ENCODE measurements at regions not wholly inside any gene's neighbourhood (a gene's known extent, or its start where the extent isn't known, plus 50 kb on each side); places are given as distances from the start of the nearest gene placed in this dataset.

DNA sequence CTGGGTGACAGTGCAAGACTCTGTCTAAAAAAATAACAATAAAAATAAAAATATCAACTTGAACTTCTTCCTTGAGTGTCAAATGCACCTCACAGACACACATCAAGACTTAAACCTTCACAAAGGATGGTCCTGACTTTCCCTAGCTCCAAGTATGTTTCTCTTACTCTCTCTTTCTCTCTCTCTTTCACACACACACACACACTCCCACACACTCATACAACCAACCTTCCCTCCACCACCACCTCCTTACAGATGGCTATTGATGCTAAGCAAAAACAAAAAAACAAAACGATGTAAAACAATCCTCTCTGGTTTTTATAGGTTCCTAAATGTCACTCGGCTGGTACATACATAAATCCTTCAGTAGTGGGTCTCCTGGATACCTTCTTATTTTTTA is 67.4 kb upstream of the ACVR2A start:
- BruUV-seq (replicated peaks): no TSS peak
- ChIA-PET POLR2A (ENCODE audit: low non-redundant PET) (no interaction called here), CTCF (no interaction called here)
- Histone ChIP-seq H3K27ac (ENCODE audit: low read depth, low read length, poor library complexity, severe bottlenecking) (no peak overlapping the region), H3K36me3 (ENCODE audit: insufficient read depth, low read length, poor library complexity, severe bottlenecking) (no peaks in the 10 kb centered on the region), H3K4me1 (ENCODE audit: insufficient read depth, low read length, poor library complexity, severe bottlenecking) (no peaks in the 10 kb centered on the region), H3K4me3 (ENCODE audit: low read depth, low read length, poor library complexity, severe bottlenecking) (no peak overlapping the region), H3K9me3 (ENCODE audit: low read depth, low read length, poor library complexity, severe bottlenecking) (no peaks in the 10 kb centered on the region), H3K27me3 (replicated peaks; ENCODE audit: insufficient read depth, low read depth, low read length, poor library complexity) (no peaks in the 10 kb centered on the region)
- intact Hi-C loops (cut with micrococcal nuclease; ENCODE audit: unreplicated experiment): no loop called here
- TF ChIP-seq, protein P1, sequence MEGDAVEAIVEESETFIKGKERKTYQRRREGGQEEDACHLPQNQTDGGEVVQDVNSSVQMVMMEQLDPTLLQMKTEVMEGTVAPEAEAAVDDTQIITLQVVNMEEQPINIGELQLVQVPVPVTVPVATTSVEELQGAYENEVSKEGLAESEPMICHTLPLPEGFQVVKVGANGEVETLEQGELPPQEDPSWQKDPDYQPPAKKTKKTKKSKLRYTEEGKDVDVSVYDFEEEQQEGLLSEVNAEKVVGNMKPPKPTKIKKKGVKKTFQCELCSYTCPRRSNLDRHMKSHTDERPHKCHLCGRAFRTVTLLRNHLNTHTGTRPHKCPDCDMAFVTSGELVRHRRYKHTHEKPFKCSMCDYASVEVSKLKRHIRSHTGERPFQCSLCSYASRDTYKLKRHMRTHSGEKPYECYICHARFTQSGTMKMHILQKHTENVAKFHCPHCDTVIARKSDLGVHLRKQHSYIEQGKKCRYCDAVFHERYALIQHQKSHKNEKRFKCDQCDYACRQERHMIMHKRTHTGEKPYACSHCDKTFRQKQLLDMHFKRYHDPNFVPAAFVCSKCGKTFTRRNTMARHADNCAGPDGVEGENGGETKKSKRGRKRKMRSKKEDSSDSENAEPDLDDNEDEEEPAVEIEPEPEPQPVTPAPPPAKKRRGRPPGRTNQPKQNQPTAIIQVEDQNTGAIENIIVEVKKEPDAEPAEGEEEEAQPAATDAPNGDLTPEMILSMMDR (conservative IDR thresholded peaks at IDR 0.05; ENCODE audit: low read depth, low read length): no peak
- TF ChIP-seq EZH2 (IDR thresholded peaks at IDR 0.05; ENCODE audit: borderline replicate concordance, low read depth, low read length, poor library complexity, severe bottlenecking): no peak
- no peak for DNase-seq (ENCODE audit: low spot score)

DNA sequence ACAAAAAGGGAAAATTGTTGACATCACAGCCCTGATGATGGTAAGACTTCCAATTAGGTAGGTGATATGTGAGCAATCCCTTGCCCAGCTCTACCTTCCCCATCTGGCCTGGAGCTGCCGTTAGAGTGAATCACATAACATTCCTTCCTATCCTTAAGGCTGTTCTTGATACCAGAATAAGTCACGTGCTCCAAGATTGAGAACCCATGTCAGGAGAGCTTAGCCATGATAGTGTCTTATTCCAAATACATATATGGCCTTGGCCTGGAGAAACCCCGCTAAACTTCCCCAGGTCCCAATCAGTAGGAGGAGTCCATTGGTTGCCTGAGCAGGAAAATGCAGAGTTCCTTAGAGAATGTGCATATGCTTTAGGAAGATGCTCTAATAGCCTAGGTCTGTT is 70.0 kb upstream of the ACVR2A start:
- H3K27me3 ChIP-seq (replicated peaks; ENCODE audit: insufficient read depth, low read depth, low read length, poor library complexity): no peaks in the 10 kb centered on the region
- H3K4me1 ChIP-seq (ENCODE audit: insufficient read depth, low read length, poor library complexity, severe bottlenecking): no peaks in the 10 kb centered on the region
- H3K4me3 ChIP-seq (ENCODE audit: low read depth, low read length, poor library complexity, severe bottlenecking): no peak overlapping the region
- no peak for DNase-seq (ENCODE audit: low spot score)
- POLR2A ChIA-PET (ENCODE audit: low non-redundant PET): no interaction called here
- H3K36me3 ChIP-seq (ENCODE audit: insufficient read depth, low read length, poor library complexity, severe bottlenecking): no peaks in the 10 kb centered on the region
- intact Hi-C loops (cut with micrococcal nuclease; ENCODE audit: unreplicated experiment): no loop called here
- BruUV-seq (replicated peaks): no TSS peak
- no peaks in the 10 kb centered on the region for H3K9me3 ChIP-seq (ENCODE audit: low read depth, low read length, poor library complexity, severe bottlenecking)
- TF ChIP-seq EZH2 (IDR thresholded peaks at IDR 0.05; ENCODE audit: borderline replicate concordance, low read depth, low read length, poor library complexity, severe bottlenecking): no peak
- TF ChIP-seq, protein P1 (conservative IDR thresholded peaks at IDR 0.05; ENCODE audit: low read depth, low read length): no peak
- CTCF ChIA-PET: no interaction called here
- H3K27ac ChIP-seq (ENCODE audit: low read depth, low read length, poor library complexity, severe bottlenecking): no peak overlapping the region

DNA sequence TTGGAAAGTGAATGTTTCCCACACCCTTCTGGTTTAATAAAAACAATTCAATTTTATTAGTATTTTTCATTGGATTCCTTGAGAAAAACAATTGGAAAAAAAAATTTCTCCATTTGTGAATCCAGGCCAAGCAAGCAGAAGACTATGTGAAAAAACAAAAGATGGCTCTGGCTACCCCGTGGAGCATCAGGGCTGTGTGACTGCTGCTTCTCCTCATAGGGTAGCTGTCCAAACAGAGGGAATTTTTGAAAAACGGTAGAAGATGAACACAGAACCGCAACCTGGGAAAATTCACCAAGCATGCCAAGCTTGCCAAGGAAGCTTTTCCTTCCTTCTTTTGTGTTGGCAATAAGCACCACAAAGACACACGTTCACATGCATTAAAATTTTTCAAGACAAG is 71.3 kb upstream of the ACVR2A start:
- CTCF ChIA-PET: no interaction called here
- Histone ChIP-seq H3K4me1 (ENCODE audit: insufficient read depth, low read length, poor library complexity, severe bottlenecking) (no peaks in the 10 kb centered on the region), H3K4me3 (ENCODE audit: low read depth, low read length, poor library complexity, severe bottlenecking) (no peak overlapping the region), H3K36me3 (ENCODE audit: insufficient read depth, low read length, poor library complexity, severe bottlenecking) (no peaks in the 10 kb centered on the region), H3K27me3 (replicated peaks; ENCODE audit: insufficient read depth, low read depth, low read length, poor library complexity) (no peaks in the 10 kb centered on the region), H3K9me3 (ENCODE audit: low read depth, low read length, poor library complexity, severe bottlenecking) (no peaks in the 10 kb centered on the region), H3K27ac (ENCODE audit: low read depth, low read length, poor library complexity, severe bottlenecking) (no peak overlapping the region)
- DNase-seq (ENCODE audit: low spot score): no peak
- TF ChIP-seq EZH2 (IDR thresholded peaks at IDR 0.05; ENCODE audit: borderline replicate concordance, low read depth, low read length, poor library complexity, severe bottlenecking): no peak
- TF ChIP-seq, protein P1 (conservative IDR thresholded peaks at IDR 0.05; ENCODE audit: low read depth, low read length): no peak
- intact Hi-C loops (cut with micrococcal nuclease; ENCODE audit: unreplicated experiment): no loop called here
- no TSS peak for BruUV-seq (replicated peaks)
- POLR2A ChIA-PET (ENCODE audit: low non-redundant PET): no interaction called here
